HepG2 (cell line): ENCODE measurements at regions not wholly inside any gene's neighbourhood (a gene's known extent, or its start where the extent isn't known, plus 50 kb on each side); places are given as distances from the start of the nearest gene placed in this dataset.

ENCODE experiments used
- ATAC-seq: fragments of 200-7000 bp; cut with Tn5 transposase; 3 replicates; pipeline ENCODE4 v1.9.1; 2020; ENCODE audit warnings: mild to moderate bottlenecking, moderate library complexity
- BruUV-seq: library from RNA; stranded (reverse); fragments of 400-500 nt; replicated peaks from 2 replicates; lab custom pipeline; 2021; lab: Mats Ljungman, UMichigan
- CTCF ChIA-PET: fragments of 300-600 bp; formaldehyde crosslinking; extraction: SDS; loops from one replicate; lab custom pipeline; 2021; ENCODE audit warnings: low total read pairs, inconsistent platforms, low intra/inter-chr PET ratio; lab: Yijun Ruan, JAX
- POLR2A ChIA-PET: fragments of 350-600 bp; sonication (Branson Sonifier 250); formaldehyde crosslinking; loops from one replicate; lab custom pipeline; 2020; ENCODE audit warnings: antibody characterized with exemption, inconsistent platforms; lab: Yijun Ruan, JAX
- DNase-seq: peaks from one replicate; pipeline ENCODE4 v3.0.0-alpha.2; 2015; ENCODE audit warnings: low spot score
- FAIRE-seq: peaks from 3 replicates; lab custom pipeline; 2011; peaks lifted over from hg19 to GRCh38; lab: Jason Lieb, UNC
- H2AFZ ChIP-seq: one replicate; pipeline ENCODE4 v1.6.1; 2011; ENCODE audit warnings: low read length, inconsistent platforms
- H3K27ac ChIP-seq: fragments of 300-600 bp; 3 replicates; pipeline ENCODE4 v1.8.0; 2011; ENCODE audit warnings: mixed run types, mild to moderate bottlenecking, mixed read lengths, low read length, inconsistent platforms; ENCODE audit not compliant: insufficient read depth; ENCODE audit errors: extremely low read length
- H3K27me3 ChIP-seq, 2 experiments: fragments of 200-600 bp in 1 of 2; 2 replicates in 1 of 2; 3 replicates in 1 of 2; pipeline versions ENCODE4 v1.6.0 to v1.8.0; 2011; ENCODE audit warnings: low read length in 2 of 2, mild to moderate bottlenecking in 2 of 2, moderate library complexity in 2 of 2, inconsistent platforms in 1 of 2; ENCODE audit not compliant: insufficient read depth in 2 of 2, control insufficient read depth in 1 of 2
- H3K36me3 ChIP-seq, 2 experiments: fragments of 200-600 bp in 1 of 2; replicated peaks in 1 of 2; 2 replicates in 1 of 2; 3 replicates in 1 of 2; pipeline versions ENCODE4 v1.5.1 to v1.8.0; 2011; ENCODE audit warnings: low read length in 2 of 2, inconsistent platforms in 1 of 2; ENCODE audit not compliant: insufficient read depth in 2 of 2, control insufficient read depth in 1 of 2
- H3K4me1 ChIP-seq: 2 replicates; pipeline ENCODE4 v1.5.1; 2012; ENCODE audit warnings: low read length, inconsistent platforms; ENCODE audit not compliant: insufficient read depth
- H3K4me2 ChIP-seq: 2 replicates; pipeline ENCODE4 v1.6.0; 2011; ENCODE audit warnings: low read depth, low read length, inconsistent platforms
- H3K4me3 ChIP-seq, 3 experiments: fragments of 200-600 bp in 1 of 3; sonication (generic), shearing (Covaris generic) in 1 of 3; replicated peaks in 1 of 3; 2 replicates each; pipeline ENCODE4 v1.5.1; 2011 to 2016; ENCODE audit warnings: low read length in 3 of 3, inconsistent platforms in 2 of 3, low read depth in 2 of 3, mild to moderate bottlenecking in 2 of 3, control low read depth in 1 of 3, mixed read lengths in 1 of 3; ENCODE audit not compliant: insufficient read depth in 1 of 3
- H3K79me2 ChIP-seq: one replicate; pipeline ENCODE4 v1.6.1; 2011; ENCODE audit warnings: low read length, inconsistent platforms; ENCODE audit not compliant: insufficient read depth
- H3K9ac ChIP-seq: 2 replicates; pipeline ENCODE4 v1.6.0; 2011; ENCODE audit warnings: mild to moderate bottlenecking, low read depth, low read length, inconsistent platforms; ENCODE audit not compliant: insufficient read depth
- H3K9me3 ChIP-seq: 2 replicates; pipeline ENCODE4 v1.5.1; 2012; ENCODE audit warnings: mild to moderate bottlenecking, low read length
- H4K20me1 ChIP-seq: 2 replicates; pipeline ENCODE4 v1.6.0; 2011; ENCODE audit warnings: inconsistent platforms, mild to moderate bottlenecking, low read length, moderate library complexity; ENCODE audit not compliant: insufficient read depth
- SIN3A ChIP-seq: IDR thresholded peaks from 2 replicates; pipeline ENCODE4 v1.6.1; 2011; ENCODE audit warnings: low read depth, mild to moderate bottlenecking, control low read depth, low read length, borderline replicate concordance
- SMARCC2 ChIP-seq: fragments of 450-650 bp; IDR thresholded peaks from 2 replicates; pipeline ENCODE4 v1.6.1; 2017; ENCODE audit warnings: antibody characterized with exemption, mild to moderate bottlenecking
- SMC3 ChIP-seq: IDR thresholded peaks from 2 replicates; pipeline ENCODE4 v1.6.1; 2011; ENCODE audit warnings: low read length, improper control_type of control experiment
- STAG1 ChIP-seq: sonication (generic); formaldehyde crosslinking; IDR thresholded peaks from 2 replicates; pipeline ENCODE4 v1.4.0; 2020; ENCODE audit warnings: missing genetic modification reagents
- STAT5B ChIP-seq: sonication (generic); formaldehyde crosslinking; IDR thresholded peaks from 2 replicates; pipeline ENCODE4 v1.4.0; 2020; ENCODE audit warnings: missing genetic modification reagents
- TSC22D2 ChIP-seq: sonication (generic); formaldehyde crosslinking; IDR thresholded peaks from 2 replicates; pipeline ENCODE4 v1.5.1; 2020; ENCODE audit warnings: missing genetic modification reagents, mild to moderate bottlenecking, borderline replicate concordance
- ZKSCAN8 ChIP-seq: IDR thresholded peaks from 2 replicates; pipeline ENCODE4 v1.6.1; 2016; ENCODE audit warnings: borderline replicate concordance, missing genetic modification reagents, missing compliant biosample characterization
- ZNF383 ChIP-seq: sonication (generic); formaldehyde crosslinking; IDR thresholded peaks from 2 replicates; pipeline ENCODE4 v1.4.0; 2020; ENCODE audit warnings: missing genetic modification reagents, mild to moderate bottlenecking, borderline replicate concordance
- ZNF7 ChIP-seq: IDR thresholded peaks from 2 replicates; pipeline ENCODE4 v1.6.1; 2016; ENCODE audit warnings: missing biosample characterization, missing genetic modification reagents
- WGBS: methylation state at CpG from one replicate; pipeline ENCODE4 v1.1.6; 2017; ENCODE audit warnings: low lambda C conversion rate; 5-methylcytosine and 5-hydroxymethylcytosine counted together
- in situ Hi-C: cut with HindIII; loops from 2 replicates; pipeline ENCODE4 v1.10.0; 2017; ENCODE audit warnings: low pct_unique_long_range_greater_than_20kb; ENCODE audit not compliant: extremely low pct_ligation_motif_present
- intact Hi-C: fragments of 100-400 bp; cut with micrococcal nuclease; formaldehyde crosslinking; loops from one replicate; pipeline ENCODE4 v1.10.0; 2022; ENCODE audit not compliant: unreplicated experiment
- TF ChIP-seq, protein P1 (sequence below): sonication (generic); formaldehyde crosslinking; IDR thresholded peaks from 2 replicates; pipeline ENCODE4 v1.5.0; 2020; ENCODE audit warnings: mild to moderate bottlenecking, missing genetic modification reagents, moderate library complexity

- ChIA-PET CTCF (no interaction called here), POLR2A (no interaction called here)
- WGBS: 1% methylated on average over 4 of the region's 4 CpGs
- FAIRE-seq (no peak), DNase-seq (no peak), ATAC-seq (no peak)
- BruUV-seq: no TSS peak
- H3K4me3 ChIP-seq: no peak overlapping the region
- intact Hi-C loops (no loop called here), in situ Hi-C loops (no loop called here)
- no peaks in the 10 kb centered on the region for H3K4me1 ChIP-seq
- H3K27me3 ChIP-seq: no peaks in the 10 kb centered on the region; a peak in 1 of 5 replicates
- no peaks in the 10 kb centered on the region for H3K79me2 ChIP-seq
- H3K27ac ChIP-seq: no peak overlapping the region
- no peaks in the 10 kb centered on the region for H3K36me3 ChIP-seq
- H3K4me2 ChIP-seq: no peak overlapping the region
- H4K20me1 ChIP-seq: no peaks in the 10 kb centered on the region
- no peak overlapping the region for H3K9ac ChIP-seq
- peaks cover 10% of the 10 kb centered on the region; the same call in 1 of the 2 replicates for H3K9me3 ChIP-seq
- TF ChIP-seq SMARCC2 (no peak), TSC22D2 (no peak)
- H2AFZ ChIP-seq: no peak overlapping the region
These were observed 246.4 kb downstream of the CDH26 start for GRCh38 chr20:60204601-60205000.

DNA sequence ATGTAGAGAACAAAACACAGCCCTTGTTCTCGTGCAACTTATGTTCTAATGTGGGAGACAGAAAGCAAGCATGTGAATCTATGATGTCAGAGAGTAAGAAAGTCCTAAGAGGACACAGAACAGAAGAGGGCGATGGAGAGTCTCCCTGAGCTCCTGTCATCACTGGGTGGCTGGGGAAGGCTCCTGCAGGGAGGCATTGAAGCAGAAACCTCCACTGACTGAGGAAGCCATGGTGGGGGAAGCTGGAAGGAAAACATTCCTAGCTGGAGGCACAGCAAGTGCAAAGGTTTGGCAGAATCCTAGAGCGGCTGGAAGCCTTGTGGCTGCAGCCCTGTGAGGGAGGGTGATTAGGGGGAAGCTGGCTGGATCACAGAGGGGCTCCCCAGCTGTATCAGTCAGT lies 248.0 kb downstream of the CDH26 start:
- peak; percentile 31 for DNase-seq
- POLR2A ChIA-PET: no interaction called here
- H3K4me1 ChIP-seq: no peaks in the 10 kb centered on the region
- peak; percentile 30 for TF ChIP-seq STAG1 (CRISPR knock-in tag)
- no peak for TF ChIP-seq ZKSCAN8 (CRISPR knock-in tag)
- no peak for TF ChIP-seq STAT5B (CRISPR knock-in tag)
- no peak for TF ChIP-seq ZNF383 (CRISPR knock-in tag)
- TF ChIP-seq ZNF7: peak; percentile 88
- TF ChIP-seq SMC3: peak; percentile 22; the same call in 1 of the 2 replicates
- TF ChIP-seq SIN3A: no peak
- TF ChIP-seq, protein P1, sequence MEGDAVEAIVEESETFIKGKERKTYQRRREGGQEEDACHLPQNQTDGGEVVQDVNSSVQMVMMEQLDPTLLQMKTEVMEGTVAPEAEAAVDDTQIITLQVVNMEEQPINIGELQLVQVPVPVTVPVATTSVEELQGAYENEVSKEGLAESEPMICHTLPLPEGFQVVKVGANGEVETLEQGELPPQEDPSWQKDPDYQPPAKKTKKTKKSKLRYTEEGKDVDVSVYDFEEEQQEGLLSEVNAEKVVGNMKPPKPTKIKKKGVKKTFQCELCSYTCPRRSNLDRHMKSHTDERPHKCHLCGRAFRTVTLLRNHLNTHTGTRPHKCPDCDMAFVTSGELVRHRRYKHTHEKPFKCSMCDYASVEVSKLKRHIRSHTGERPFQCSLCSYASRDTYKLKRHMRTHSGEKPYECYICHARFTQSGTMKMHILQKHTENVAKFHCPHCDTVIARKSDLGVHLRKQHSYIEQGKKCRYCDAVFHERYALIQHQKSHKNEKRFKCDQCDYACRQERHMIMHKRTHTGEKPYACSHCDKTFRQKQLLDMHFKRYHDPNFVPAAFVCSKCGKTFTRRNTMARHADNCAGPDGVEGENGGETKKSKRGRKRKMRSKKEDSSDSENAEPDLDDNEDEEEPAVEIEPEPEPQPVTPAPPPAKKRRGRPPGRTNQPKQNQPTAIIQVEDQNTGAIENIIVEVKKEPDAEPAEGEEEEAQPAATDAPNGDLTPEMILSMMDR (CRISPR knock-in tag): peak; percentile 55
- no peaks in the 10 kb centered on the region for H3K79me2 ChIP-seq
- WGBS: 0% methylated on average over 3 of the region's 3 CpGs
- peak; percentile 69 for FAIRE-seq
- H2AFZ ChIP-seq: no peak overlapping the region
- H3K36me3 ChIP-seq: no peaks in the 10 kb centered on the region
- CTCF ChIA-PET: no interaction called here
- H3K27me3 ChIP-seq: no peaks in the 10 kb centered on the region; a peak in 1 of 5 replicates
- ATAC-seq: peak; percentile 79
- no TSS peak for BruUV-seq
- H3K9me3 ChIP-seq: no peaks in the 10 kb centered on the region
- no peak overlapping the region for H3K27ac ChIP-seq
- in situ Hi-C loops (no loop called here), intact Hi-C loops (no loop called here)
- H3K4me2 ChIP-seq: no peak overlapping the region
- H3K9ac ChIP-seq: no peak overlapping the region
- no peaks in the 10 kb centered on the region for H4K20me1 ChIP-seq
- no peak overlapping the region for H3K4me3 ChIP-seq
